ENCODE measurements at regions not wholly inside any gene's neighbourhood (a gene's known extent, or its start where the extent isn't known, plus 50 kb on each side); places are given as distances from the start of the nearest gene placed in this dataset.
A peak's percentile ranks its signal among the peaks of the same experiment; 100 is the strongest.

DNA sequence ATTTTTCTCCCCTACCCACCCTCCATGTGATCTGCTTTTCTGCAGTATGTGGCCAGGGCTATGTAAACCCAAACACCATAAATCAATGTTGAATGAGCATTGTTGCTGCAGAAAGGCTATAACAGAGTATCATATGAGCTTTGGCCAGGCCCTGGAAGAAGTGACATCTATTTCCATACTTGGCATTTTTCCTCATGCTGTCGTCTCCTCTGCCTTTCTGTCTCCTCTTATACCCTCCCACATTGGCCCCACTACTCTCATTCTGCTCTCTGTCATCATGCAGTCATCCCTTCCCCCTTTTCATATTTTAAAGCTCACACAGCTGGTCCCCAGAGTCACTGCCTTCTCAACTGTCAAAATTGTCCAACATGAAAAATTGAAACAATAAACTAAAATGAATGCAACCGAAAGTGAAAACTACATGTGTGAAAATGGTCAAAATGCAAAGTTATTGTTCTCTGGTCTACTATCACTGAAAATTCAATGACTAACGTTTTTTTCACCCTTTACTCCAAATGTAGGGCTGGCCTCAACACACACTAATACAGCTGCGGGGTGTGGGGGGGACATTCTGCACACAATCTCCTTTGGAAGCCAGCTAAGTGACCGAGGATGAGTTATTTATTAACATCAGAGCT, 290.7 kb upstream of the TMPO start:
- no peaks in the 10 kb centered on the region for H3K9me2 ChIP-seq (ENCODE audit: insufficient read depth, low read length)
- H2AFZ ChIP-seq (ENCODE audit: low read length): peak overlapping the region; percentile 81
- H3K36me3 ChIP-seq (ENCODE audit: insufficient read depth, low read length): peaks cover 11% of the 10 kb centered on the region; the same call in 1 of the 2 replicates
- no peak for TF ChIP-seq EZH2phosphoT487 (IDR thresholded peaks at IDR 0.05; ENCODE audit: borderline replicate concordance, low read depth, low read length)
- TF ChIP-seq, protein P1, sequence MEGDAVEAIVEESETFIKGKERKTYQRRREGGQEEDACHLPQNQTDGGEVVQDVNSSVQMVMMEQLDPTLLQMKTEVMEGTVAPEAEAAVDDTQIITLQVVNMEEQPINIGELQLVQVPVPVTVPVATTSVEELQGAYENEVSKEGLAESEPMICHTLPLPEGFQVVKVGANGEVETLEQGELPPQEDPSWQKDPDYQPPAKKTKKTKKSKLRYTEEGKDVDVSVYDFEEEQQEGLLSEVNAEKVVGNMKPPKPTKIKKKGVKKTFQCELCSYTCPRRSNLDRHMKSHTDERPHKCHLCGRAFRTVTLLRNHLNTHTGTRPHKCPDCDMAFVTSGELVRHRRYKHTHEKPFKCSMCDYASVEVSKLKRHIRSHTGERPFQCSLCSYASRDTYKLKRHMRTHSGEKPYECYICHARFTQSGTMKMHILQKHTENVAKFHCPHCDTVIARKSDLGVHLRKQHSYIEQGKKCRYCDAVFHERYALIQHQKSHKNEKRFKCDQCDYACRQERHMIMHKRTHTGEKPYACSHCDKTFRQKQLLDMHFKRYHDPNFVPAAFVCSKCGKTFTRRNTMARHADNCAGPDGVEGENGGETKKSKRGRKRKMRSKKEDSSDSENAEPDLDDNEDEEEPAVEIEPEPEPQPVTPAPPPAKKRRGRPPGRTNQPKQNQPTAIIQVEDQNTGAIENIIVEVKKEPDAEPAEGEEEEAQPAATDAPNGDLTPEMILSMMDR (conservative IDR thresholded peaks at IDR 0.05; ENCODE audit: low read length): no peak
- POLR2A ChIA-PET: interaction anchor here (0.6 to 3.1 kb wide), 13 partner anchors 10 to 153 kb away, joined by 3 to 17 read pairs (median 3); no protein-coding TSS in a partner anchor
- intact Hi-C loops (cut with micrococcal nuclease; ENCODE audit: unreplicated experiment): loop anchor here (1.0 to 5.0 kb wide), 2 partner anchors 37 to 108 kb away; no protein-coding TSS in a partner anchor
- peak; percentile 77 for DNase-seq (ENCODE audit: low spot score)
- peak overlapping the region; percentile 81 for H3K27ac ChIP-seq (ENCODE audit: low read depth, low read length, poor library complexity, severe bottlenecking)
- H3K4me3 ChIP-seq (ENCODE audit: low read depth, low read length, poor library complexity, severe bottlenecking): peak overlapping the region; percentile 29
- no TSS peak for BruUV-seq (replicated peaks)
- peaks cover 51% of the 10 kb centered on the region for H3K4me1 ChIP-seq (ENCODE audit: insufficient read depth, low read length, poor library complexity, severe bottlenecking)
- H3K79me2 ChIP-seq (ENCODE audit: insufficient read depth, low read depth, low read length): no peaks in the 10 kb centered on the region
- peaks cover 24% of the 10 kb centered on the region; the same call in 1 of the 2 replicates for H3K9me3 ChIP-seq (ENCODE audit: low read length)
- H3K4me2 ChIP-seq (ENCODE audit: low read length): peak overlapping the region; percentile 55
- CTCF ChIA-PET (ENCODE audit: unreplicated experiment): interaction anchor here (0.9 to 1.1 kb wide), 2 partner anchors 12 to 18 kb away, joined by 3 read pairs; no protein-coding TSS in a partner anchor
- no peaks in the 10 kb centered on the region for H4K20me1 ChIP-seq (ENCODE audit: insufficient read depth, low read length)

DNA sequence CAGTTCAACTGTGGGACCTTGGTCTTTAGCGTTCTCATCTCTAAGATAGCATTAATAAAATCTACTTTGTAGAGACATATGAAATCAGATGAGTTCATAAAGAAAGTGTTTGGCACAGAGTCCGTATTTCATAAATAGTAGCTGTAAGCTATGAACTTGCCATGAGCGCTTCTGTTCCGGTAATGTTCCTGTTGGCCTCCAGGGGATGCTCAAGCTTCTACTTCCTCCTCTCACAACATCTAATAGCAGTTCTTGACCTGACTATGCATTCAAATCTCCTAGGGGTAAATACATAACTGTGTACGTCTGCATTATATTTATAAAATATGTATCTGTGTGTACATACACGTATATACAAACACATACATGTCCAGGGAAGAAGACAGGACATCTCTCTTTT, 288.2 kb upstream of the TMPO start:
- TF ChIP-seq EZH2phosphoT487 (IDR thresholded peaks at IDR 0.05; ENCODE audit: borderline replicate concordance, low read depth, low read length): no peak
- TF ChIP-seq, protein P1 (conservative IDR thresholded peaks at IDR 0.05; ENCODE audit: low read length): peak; percentile 71
- peak; percentile 20 for DNase-seq (ENCODE audit: low spot score)
- intact Hi-C loops (cut with micrococcal nuclease; ENCODE audit: unreplicated experiment): loop anchor here (5.0 kb wide), 1 partner anchor 105 kb away; no protein-coding TSS in a partner anchor
- Histone ChIP-seq H3K9me2 (ENCODE audit: insufficient read depth, low read length) (no peaks in the 10 kb centered on the region), H3K4me2 (ENCODE audit: low read length) (no peak overlapping the region), H3K9me3 (ENCODE audit: low read length) (peaks cover 24% of the 10 kb centered on the region; the same call in 1 of the 2 replicates), H3K36me3 (ENCODE audit: insufficient read depth, low read length) (peaks cover 11% of the 10 kb centered on the region; the same call in 1 of the 2 replicates), H3K4me1 (ENCODE audit: insufficient read depth, low read length, poor library complexity, severe bottlenecking) (peaks cover 52% of the 10 kb centered on the region), H2AFZ (ENCODE audit: low read length) (no peak overlapping the region), H3K79me2 (ENCODE audit: insufficient read depth, low read depth, low read length) (no peaks in the 10 kb centered on the region), H3K27ac (ENCODE audit: low read depth, low read length, poor library complexity, severe bottlenecking) (no peak overlapping the region), H4K20me1 (ENCODE audit: insufficient read depth, low read length) (no peaks in the 10 kb centered on the region), H3K4me3 (ENCODE audit: low read depth, low read length, poor library complexity, severe bottlenecking) (no peak overlapping the region)
- BruUV-seq (replicated peaks): no TSS peak
- ChIA-PET CTCF (ENCODE audit: unreplicated experiment) (interaction anchor here (0.9 kb wide), 1 partner anchor 33 kb away, joined by 3 read pairs; no protein-coding TSS in a partner anchor), POLR2A (interaction anchor here (0.6 to 3.1 kb wide), 7 partner anchors 9 to 75 kb away, joined by 3 to 17 read pairs (median 3); no protein-coding TSS in a partner anchor)
